HEK293 (cell line): ENCODE measurements at regions not wholly inside any gene's neighbourhood (a gene's known extent, or its start where the extent isn't known, plus 50 kb on each side); places are given as distances from the start of the nearest gene placed in this dataset.

Experiments used
- CTCF ChIA-PET: fragments of 350-600 bp; formaldehyde crosslinking; extraction: SDS; loops from one replicate; lab custom pipeline; 2021; ENCODE audit warnings: antibody characterized with exemption; lab: Yijun Ruan, JAX
- POLR2A ChIA-PET: fragments of 300-600 bp; formaldehyde crosslinking; extraction: SDS; loops from one replicate; lab custom pipeline; 2020; ENCODE audit warnings: antibody characterized with exemption, inconsistent platforms; lab: Yijun Ruan, JAX
- H3K27ac ChIP-seq: fragments of 200-500 bp; sonication (Bioruptor generic); 2 replicates; pipeline ENCODE4 v1.5.1; 2014; ENCODE audit warnings: low read depth, low read length, control low read depth, inconsistent platforms; ENCODE audit errors: extremely low read depth
- H3K36me3 ChIP-seq, 2 experiments: fragments of 200-500 bp in 1 of 2; sonication (Bioruptor generic) in 1 of 2; 1 replicate in 1 of 2; 2 replicates in 1 of 2; pipeline ENCODE4 v1.5.1; 2014 to 2017; ENCODE audit warnings: inconsistent platforms in 2 of 2, low read length in 2 of 2; ENCODE audit not compliant: control insufficient read depth in 2 of 2, insufficient read depth in 1 of 2
- H3K4me1 ChIP-seq: fragments of 200-500 bp; sonication (Bioruptor generic); 2 replicates; pipeline ENCODE4 v1.5.1; 2014; ENCODE audit warnings: mild to moderate bottlenecking, low read length, inconsistent platforms; ENCODE audit not compliant: control insufficient read depth, insufficient read depth
- H3K4me3 ChIP-seq: 2 replicates; pipeline ENCODE4 v1.5.1; 2011; ENCODE audit warnings: low read depth, mild to moderate bottlenecking, control low read depth, low read length, moderate library complexity
- H3K9me3 ChIP-seq: fragments of 200-500 bp; sonication (Bioruptor generic); 2 replicates; pipeline ENCODE4 v1.5.1; 2014; ENCODE audit warnings: low read depth, low read length, inconsistent platforms; ENCODE audit not compliant: control insufficient read depth, insufficient read depth
- BCL11A ChIP-seq: fragments of 450-650 bp; formaldehyde crosslinking; IDR thresholded peaks from 2 replicates; pipeline ENCODE4 v1.5.1; 2016; ENCODE audit warnings: low read depth, missing biosample characterization, missing genetic modification characterization
- EGR2 ChIP-seq: fragments of 450-650 bp; formaldehyde crosslinking; IDR thresholded peaks from 2 replicates; pipeline ENCODE4 v1.5.1; 2016; ENCODE audit warnings: low read depth, missing biosample characterization, missing genetic modification characterization
- ELK4 ChIP-seq: IDR thresholded peaks from 2 replicates; pipeline ENCODE4 v1.6.1; 2011; ENCODE audit warnings: mild to moderate bottlenecking, low read depth, low read length, borderline replicate concordance
- GLIS1 ChIP-seq: fragments of 450-650 bp; formaldehyde crosslinking; IDR thresholded peaks from 2 replicates; pipeline ENCODE4 v1.5.1; 2016; ENCODE audit warnings: missing biosample characterization, missing genetic modification characterization
- HOXD13 ChIP-seq: sonication (generic); formaldehyde crosslinking; IDR thresholded peaks from 2 replicates; pipeline ENCODE4 v1.8.0; 2022; ENCODE audit warnings: missing genetic modification reagents, borderline replicate concordance
- KLF17 ChIP-seq: fragments of 450-650 bp; formaldehyde crosslinking; IDR thresholded peaks from 2 replicates; pipeline ENCODE4 v1.5.1; 2016; ENCODE audit warnings: missing biosample characterization, missing genetic modification characterization
- OSR2 ChIP-seq: fragments of 450-650 bp; formaldehyde crosslinking; IDR thresholded peaks from 2 replicates; pipeline ENCODE4 v1.5.1; 2016; ENCODE audit warnings: missing biosample characterization, missing genetic modification characterization
- PRDM1 ChIP-seq: fragments of 450-650 bp; formaldehyde crosslinking; IDR thresholded peaks from 2 replicates; pipeline ENCODE4; 2016; ENCODE audit warnings: missing biosample characterization, missing genetic modification characterization
- RBAK ChIP-seq: fragments of 450-650 bp; formaldehyde crosslinking; IDR thresholded peaks from 2 replicates; pipeline ENCODE4 v1.5.1; 2016; ENCODE audit warnings: missing biosample characterization, missing genetic modification characterization
- TCF7L2 ChIP-seq: IDR thresholded peaks from 2 replicates; pipeline ENCODE4 v1.6.1; 2011; ENCODE audit warnings: low read depth, mild to moderate bottlenecking, inconsistent platforms, low read length, moderate library complexity, borderline replicate concordance
- ZBTB10 ChIP-seq: fragments of 450-650 bp; formaldehyde crosslinking; IDR thresholded peaks from 2 replicates; pipeline ENCODE4 v1.5.1; 2016; ENCODE audit warnings: missing biosample characterization, missing genetic modification characterization
- ZBTB17 ChIP-seq: fragments of 450-650 bp; formaldehyde crosslinking; IDR thresholded peaks from 2 replicates; pipeline ENCODE4 v1.5.1; 2016; ENCODE audit warnings: missing biosample characterization, missing genetic modification characterization
- ZBTB20 ChIP-seq: fragments of 450-650 bp; formaldehyde crosslinking; IDR thresholded peaks from 2 replicates; pipeline ENCODE4 v1.5.1; 2016; ENCODE audit warnings: missing biosample characterization, missing genetic modification characterization
- ZFP41 ChIP-seq: fragments of 450-650 bp; formaldehyde crosslinking; IDR thresholded peaks from 2 replicates; pipeline ENCODE4 v1.5.1; 2016; ENCODE audit warnings: missing biosample characterization, missing genetic modification characterization, borderline replicate concordance
- ZFP69B ChIP-seq: fragments of 450-650 bp; formaldehyde crosslinking; IDR thresholded peaks from 2 replicates; pipeline ENCODE4 v1.5.1; 2016; ENCODE audit warnings: missing biosample characterization, missing genetic modification characterization
- ZNF121 ChIP-seq: fragments of 450-650 bp; formaldehyde crosslinking; IDR thresholded peaks from 2 replicates; pipeline ENCODE4 v1.5.1; 2016; ENCODE audit warnings: missing biosample characterization, missing genetic modification characterization
- ZNF132 ChIP-seq: fragments of 450-650 bp; formaldehyde crosslinking; IDR thresholded peaks from 2 replicates; pipeline ENCODE4 v1.5.1; 2017; ENCODE audit warnings: missing biosample characterization, missing genetic modification characterization, borderline replicate concordance
- ZNF133 ChIP-seq: fragments of 450-650 bp; formaldehyde crosslinking; IDR thresholded peaks from 2 replicates; pipeline ENCODE4 v1.5.1; 2016; ENCODE audit warnings: missing biosample characterization, missing genetic modification characterization
- ZNF157 ChIP-seq: fragments of 450-650 bp; formaldehyde crosslinking; IDR thresholded peaks from 2 replicates; pipeline ENCODE4 v1.5.1; 2016; ENCODE audit warnings: missing biosample characterization, missing genetic modification characterization
- ZNF211 ChIP-seq: fragments of 450-650 bp; formaldehyde crosslinking; IDR thresholded peaks from 2 replicates; pipeline ENCODE4 v1.5.1; 2016; ENCODE audit warnings: low read depth, missing biosample characterization, missing genetic modification characterization
- ZNF239 ChIP-seq: fragments of 450-650 bp; formaldehyde crosslinking; IDR thresholded peaks from 2 replicates; pipeline ENCODE4 v1.5.1; 2016; ENCODE audit warnings: missing biosample characterization, missing genetic modification characterization
- ZNF335 ChIP-seq: fragments of 450-650 bp; formaldehyde crosslinking; conservative IDR thresholded peaks from 2 replicates; pipeline ENCODE4 v1.5.1; 2016; ENCODE audit warnings: missing biosample characterization, missing genetic modification characterization
- ZNF341 ChIP-seq: fragments of 450-650 bp; formaldehyde crosslinking; IDR thresholded peaks from 2 replicates; pipeline ENCODE4; 2016; ENCODE audit warnings: low read depth, missing biosample characterization, missing genetic modification characterization
- ZNF433 ChIP-seq: fragments of 450-650 bp; formaldehyde crosslinking; IDR thresholded peaks from 2 replicates; pipeline ENCODE4 v1.5.1; 2016; ENCODE audit warnings: missing biosample characterization, missing genetic modification characterization, low read depth
- ZNF449 ChIP-seq: fragments of 450-650 bp; formaldehyde crosslinking; IDR thresholded peaks from 2 replicates; pipeline ENCODE4 v1.5.1; 2017; ENCODE audit warnings: missing biosample characterization, mild to moderate bottlenecking, missing genetic modification characterization, moderate library complexity
- ZNF544 ChIP-seq: fragments of 450-650 bp; formaldehyde crosslinking; IDR thresholded peaks from 2 replicates; pipeline ENCODE4 v1.5.0; 2017; ENCODE audit warnings: missing biosample characterization, missing genetic modification characterization
- ZNF560 ChIP-seq: fragments of 450-650 bp; formaldehyde crosslinking; IDR thresholded peaks from 2 replicates; pipeline ENCODE4 v1.5.1; 2017; ENCODE audit warnings: missing biosample characterization, missing genetic modification characterization, borderline replicate concordance
- ZNF571 ChIP-seq: fragments of 450-650 bp; formaldehyde crosslinking; IDR thresholded peaks from 2 replicates; pipeline ENCODE4 v1.5.0; 2017; ENCODE audit warnings: missing biosample characterization, missing genetic modification characterization
- ZNF600 ChIP-seq: fragments of 450-650 bp; formaldehyde crosslinking; IDR thresholded peaks from 2 replicates; pipeline ENCODE4 v1.5.1; 2016; ENCODE audit warnings: missing biosample characterization, missing genetic modification characterization
- ZNF626 ChIP-seq: fragments of 450-650 bp; sonication (Bioruptor Pico); formaldehyde crosslinking; IDR thresholded peaks from 2 replicates; pipeline ENCODE4 v1.5.1; 2018; ENCODE audit warnings: missing biosample characterization, missing genetic modification characterization, inconsistent platforms
- ZNF645 ChIP-seq: fragments of 450-650 bp; formaldehyde crosslinking; IDR thresholded peaks from 2 replicates; pipeline ENCODE4; 2016; ENCODE audit warnings: missing biosample characterization, missing genetic modification characterization
- ZNF701 ChIP-seq: fragments of 450-650 bp; formaldehyde crosslinking; IDR thresholded peaks from 2 replicates; pipeline ENCODE4 v1.5.1; 2016; ENCODE audit warnings: missing biosample characterization, missing genetic modification characterization

- ChIA-PET POLR2A (no interaction called here), CTCF (interaction anchor here (0.6 to 3.5 kb wide), 10 partner anchors 9 to 96 kb away, joined by 3 to 15 read pairs (median 4); no protein-coding TSS in a partner anchor)
- H3K4me1 ChIP-seq = no peaks in the 10 kb centered on the region
- H3K4me3 ChIP-seq = no peak overlapping the region
- no peak overlapping the region for H3K27ac ChIP-seq
- no peaks in the 10 kb centered on the region for H3K9me3 ChIP-seq
- TF ChIP-seq GLIS1 (tag by site-specific recombination) (no peak), ZNF133 (no peak), OSR2 (tag by site-specific recombination) (no peak), ZNF433 (tag by site-specific recombination) (no peak), KLF17 (tag by site-specific recombination) (no peak), ZNF211 (tag by site-specific recombination) (no peak), ZNF341 (tag by site-specific recombination) (no peak), ZNF132 (tag by site-specific recombination) (no peak), EGR2 (tag by site-specific recombination) (no peak), HOXD13 (CRISPR knock-in tag) (no peak), ZNF560 (tag by site-specific recombination) (no peak), BCL11A (no peak), ZNF600 (tag by site-specific recombination) (no peak), TCF7L2 (no peak), ZBTB17 (no peak), ZNF239 (tag by site-specific recombination) (no peak), ZNF157 (tag by site-specific recombination) (no peak), ZFP69B (tag by site-specific recombination) (no peak), ZNF335 (no peak), ZNF701 (tag by site-specific recombination) (no peak)
- no peaks in the 10 kb centered on the region for H3K36me3 ChIP-seq
Measured at GRCh38 chr17:73997059-73997458, 206.4 kb upstream of the RPL38 start.

GRCh38 chr17:73998249-73998648 lies 205.2 kb upstream of the RPL38 start:
- Histone ChIP-seq H3K4me1 (no peaks in the 10 kb centered on the region), H3K36me3 (no peaks in the 10 kb centered on the region), H3K4me3 (no peak overlapping the region), H3K27ac (no peak overlapping the region), H3K9me3 (no peaks in the 10 kb centered on the region)
- ChIA-PET POLR2A (no interaction called here), CTCF (interaction anchor here (0.6 to 3.5 kb wide), 38 partner anchors 10 to 1272 kb away, joined by 3 to 15 read pairs (median 4); partner anchors contain the start of gene RPL38)
- TF ChIP-seq ZFP41 (tag by site-specific recombination) (no peak), ZNF544 (no peak), ELK4 (no peak), ZNF560 (tag by site-specific recombination) (no peak), RBAK (tag by site-specific recombination) (no peak), ZNF571 (no peak), ZNF121 (tag by site-specific recombination) (no peak), ZNF449 (tag by site-specific recombination) (no peak), ZNF626 (tag by site-specific recombination) (no peak), PRDM1 (tag by site-specific recombination) (no peak), ZNF239 (tag by site-specific recombination) (no peak), ZNF645 (tag by site-specific recombination) (no peak), ZBTB10 (tag by site-specific recombination) (no peak), ZBTB20 (tag by site-specific recombination) (no peak)
